Gastrocnemius medialis (tissue), 4 donors: ENCODE measurements at regions not wholly inside any gene's neighbourhood (a gene's known extent, or its start where the extent isn't known, plus 50 kb on each side); places are given as distances from the start of the nearest gene placed in this dataset.
"Not testable (repeated sequence)": the region's sequence is repeated elsewhere in the genome, so short reads cannot be mapped to it uniquely, and the experiment has no call there.

Experiments used
- ATAC-seq, 2 donors: fragments of 150-250 bp; one replicate each; pipeline ENCODE4 v1.9.1; 2016
- DNase-seq, 2 donors: peaks; one replicate each; pipeline ENCODE4 v3.0.0-alpha.2; 2019
- H3K27ac ChIP-seq, 4 donors: fragments of 200-600 bp; sonication (generic); 1 replicate in 1 of 4; 2 replicates in 3 of 4; pipeline ENCODE4 v1.5.1; 2016 to 2018; ENCODE audit warnings: mild to moderate bottlenecking in 2 of 4, moderate library complexity in 1 of 4
- H3K27me3 ChIP-seq, 3 donors: fragments of 200-600 bp; sonication (generic) in 2 of 3; 1 replicate in 1 of 3; 2 replicates in 2 of 3; pipeline versions ENCODE4 v1.5.1 to v1.6.0; 2016 to 2019; ENCODE audit warnings: mild to moderate bottlenecking in 1 of 3, moderate library complexity in 1 of 3
- H3K36me3 ChIP-seq, 2 donors: fragments of 200-600 bp; sonication (generic) in 1 of 2; one replicate each; pipeline ENCODE4 v1.5.1; 2017 to 2018
- H3K4me1 ChIP-seq, 2 donors: fragments of 200-600 bp; sonication (generic) in 1 of 2; one replicate each; pipeline ENCODE4 v1.5.1; 2016 to 2017; ENCODE audit warnings: mild to moderate bottlenecking in 2 of 2
- H3K4me3 ChIP-seq, 4 donors: fragments of 200-600 bp; sonication (generic) in 3 of 4; 1 replicate in 1 of 4; 2 replicates in 3 of 4; pipeline ENCODE4 v1.5.1; 2016 to 2019; ENCODE audit warnings: mild to moderate bottlenecking in 2 of 4
- H3K9me3 ChIP-seq, 3 donors: fragments of 200-600 bp; sonication (generic) in 2 of 3; 1 replicate in 1 of 3; 2 replicates in 2 of 3; pipeline ENCODE4 v1.5.1; 2016 to 2019
- POLR2A ChIP-seq, 2 donors: fragments of 450-650 bp; IDR thresholded peaks; one replicate each; pipeline ENCODE4 v1.6.1; 2017; ENCODE audit warnings: antibody characterized with exemption in 2 of 2, mild to moderate bottlenecking in 2 of 2, moderate library complexity in 2 of 2
- in situ Hi-C, 4 donors: fragments of 200-750 bp; cut with MboI; loops; one replicate each; pipeline versions ENCODE4 v1.15.0 to v1.8.0; 2017; ENCODE audit warnings: low sequenced_read_pairs in 4 of 4
- intact Hi-C: fragments of 100-400 bp; cut with DNase I; formaldehyde crosslinking; loops from one replicate; pipeline ENCODE4 v1.15.1; 2023; ENCODE audit warnings: low total_unique reads
- TF ChIP-seq, protein P1 (sequence below), 5 experiments: fragments of 450-650 bp in 3 of 5; fragments of 200-600 bp in 2 of 5; sonication (generic) in 2 of 5; IDR thresholded peaks in 4 of 5; conservative IDR thresholded peaks in 1 of 5; 1 replicate in 4 of 5; 2 replicates in 1 of 5; pipeline ENCODE4 v1.5.1; 2016 to 2019; ENCODE audit warnings: antibody characterized with exemption in 5 of 5, mild to moderate bottlenecking in 3 of 5, moderate library complexity in 3 of 5

DNA sequence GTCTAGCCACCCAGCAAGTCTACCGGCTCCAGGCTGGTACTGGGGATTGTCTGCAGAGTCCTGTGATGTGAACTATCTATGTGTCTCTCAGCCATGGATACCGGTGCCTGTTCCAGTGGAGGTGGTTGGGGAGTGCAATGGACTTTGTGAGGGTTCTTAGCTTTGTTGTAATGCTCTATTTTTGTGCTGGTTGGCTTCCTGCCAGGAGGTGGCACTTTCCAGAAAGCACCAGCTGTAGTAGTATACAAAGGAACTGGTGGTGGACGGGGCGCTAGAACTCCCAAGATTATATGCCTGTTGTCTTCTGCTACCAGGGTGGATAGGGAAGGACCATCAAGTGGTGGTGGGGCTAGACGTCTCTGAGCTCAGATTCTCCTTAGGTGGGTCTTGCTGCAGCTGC lies 306.4 kb upstream of the POF1B start:
- H3K4me3 ChIP-seq, result no peak overlapping the region
- TF ChIP-seq POLR2A (IDR thresholded peaks at IDR 0.05), result no peak
- TF ChIP-seq, protein P1, sequence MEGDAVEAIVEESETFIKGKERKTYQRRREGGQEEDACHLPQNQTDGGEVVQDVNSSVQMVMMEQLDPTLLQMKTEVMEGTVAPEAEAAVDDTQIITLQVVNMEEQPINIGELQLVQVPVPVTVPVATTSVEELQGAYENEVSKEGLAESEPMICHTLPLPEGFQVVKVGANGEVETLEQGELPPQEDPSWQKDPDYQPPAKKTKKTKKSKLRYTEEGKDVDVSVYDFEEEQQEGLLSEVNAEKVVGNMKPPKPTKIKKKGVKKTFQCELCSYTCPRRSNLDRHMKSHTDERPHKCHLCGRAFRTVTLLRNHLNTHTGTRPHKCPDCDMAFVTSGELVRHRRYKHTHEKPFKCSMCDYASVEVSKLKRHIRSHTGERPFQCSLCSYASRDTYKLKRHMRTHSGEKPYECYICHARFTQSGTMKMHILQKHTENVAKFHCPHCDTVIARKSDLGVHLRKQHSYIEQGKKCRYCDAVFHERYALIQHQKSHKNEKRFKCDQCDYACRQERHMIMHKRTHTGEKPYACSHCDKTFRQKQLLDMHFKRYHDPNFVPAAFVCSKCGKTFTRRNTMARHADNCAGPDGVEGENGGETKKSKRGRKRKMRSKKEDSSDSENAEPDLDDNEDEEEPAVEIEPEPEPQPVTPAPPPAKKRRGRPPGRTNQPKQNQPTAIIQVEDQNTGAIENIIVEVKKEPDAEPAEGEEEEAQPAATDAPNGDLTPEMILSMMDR (IDR thresholded peaks at IDR 0.05 in 4 of 5, conservative IDR thresholded peaks at IDR 0.05 in 1 of 5), result no peak
- no peaks in the 10 kb centered on the region for H3K27me3 ChIP-seq
- DNase-seq, result no peak
- intact Hi-C loops (no loop called here), in situ Hi-C loops (no loop called here)
- H3K4me1 ChIP-seq, result no peaks in the 10 kb centered on the region
- H3K27ac ChIP-seq, result no peak overlapping the region
- ATAC-seq, result no peak
- H3K9me3 ChIP-seq, result no peaks in the 10 kb centered on the region
- no peaks in the 10 kb centered on the region for H3K36me3 ChIP-seq

DNA sequence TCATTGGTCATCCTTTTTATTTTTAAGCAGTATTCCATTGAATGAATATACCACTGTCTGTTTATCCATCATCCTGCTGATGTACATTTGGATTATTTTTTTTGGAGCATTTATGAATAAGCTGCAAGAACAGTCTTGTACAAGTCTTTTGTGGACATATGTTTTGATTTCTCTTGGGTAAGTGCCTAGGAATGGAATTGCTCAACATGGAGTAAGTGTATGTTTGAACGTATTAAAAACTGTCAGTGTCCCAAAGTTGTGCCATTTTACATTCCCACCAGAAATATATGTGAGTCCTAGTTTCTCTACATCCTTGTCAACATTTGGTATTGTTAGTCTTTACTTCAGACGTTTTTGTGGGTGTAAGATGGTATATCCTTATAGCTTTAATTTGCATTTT lies 287.0 kb upstream of the POF1B start:
- no peak for ATAC-seq
- Histone ChIP-seq H3K9me3 (no peaks in the 10 kb centered on the region), H3K4me1 (no peaks in the 10 kb centered on the region), H3K27ac (no peak overlapping the region), H3K4me3 (no peak overlapping the region), H3K36me3 (no peaks in the 10 kb centered on the region), H3K27me3 (no peaks in the 10 kb centered on the region)
- in situ Hi-C loops (no loop called here), intact Hi-C loops (no loop called here)
- no peak for DNase-seq
- TF ChIP-seq, protein P1 (IDR thresholded peaks at IDR 0.05 in 4 of 5, conservative IDR thresholded peaks at IDR 0.05 in 1 of 5), result no peak
- TF ChIP-seq POLR2A (IDR thresholded peaks at IDR 0.05), result no peak

DNA sequence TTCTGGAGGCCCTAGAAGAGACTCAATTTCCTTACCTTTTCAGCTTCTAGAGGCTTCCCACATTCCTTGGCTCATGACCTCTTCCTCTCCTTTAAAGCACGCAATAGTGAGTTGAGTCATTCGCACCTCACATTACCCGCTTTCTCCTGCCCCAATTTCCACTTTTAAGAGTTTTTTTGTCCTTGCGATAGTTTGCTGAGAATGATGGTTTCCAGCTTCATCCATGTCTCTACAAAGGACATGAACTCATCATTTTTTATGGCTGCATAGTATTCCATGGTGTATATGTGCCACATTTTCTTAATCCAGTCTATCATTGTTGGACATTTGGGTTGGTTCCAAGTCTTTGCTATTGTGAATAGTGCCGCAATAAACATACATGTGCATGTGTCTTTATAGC lies 284.5 kb upstream of the POF1B start:
- H3K4me3 ChIP-seq, in situ Hi-C loops, H3K27me3 ChIP-seq, H3K9me3 ChIP-seq, H3K27ac ChIP-seq, DNase-seq, H3K4me1 ChIP-seq, ATAC-seq, H3K36me3 ChIP-seq, intact Hi-C loops: not testable (repeated sequence)

DNA sequence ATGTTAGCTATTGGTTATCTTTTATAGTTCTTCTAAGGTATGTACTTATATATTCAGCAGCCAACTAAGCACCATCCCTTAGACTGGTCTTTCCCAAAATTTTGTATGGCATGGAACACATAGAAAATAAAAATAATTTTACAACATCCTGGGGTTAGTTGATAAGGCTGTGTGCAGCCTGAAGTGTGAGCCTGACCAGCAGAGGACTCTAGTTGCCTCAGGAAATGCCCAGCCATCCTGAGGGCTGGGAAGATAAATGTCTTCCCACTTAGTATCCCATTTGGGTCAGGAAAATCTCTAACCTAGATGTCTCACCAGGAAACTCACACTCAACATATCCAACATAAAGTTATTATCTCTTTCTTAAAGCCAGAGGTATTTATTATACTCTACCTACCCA lies 251.4 kb upstream of the POF1B start:
- in situ Hi-C loops (no loop called here), intact Hi-C loops (no loop called here)
- TF ChIP-seq, protein P1 (IDR thresholded peaks at IDR 0.05 in 4 of 5, conservative IDR thresholded peaks at IDR 0.05 in 1 of 5), result no peak
- no peak for TF ChIP-seq POLR2A (IDR thresholded peaks at IDR 0.05)

DNA sequence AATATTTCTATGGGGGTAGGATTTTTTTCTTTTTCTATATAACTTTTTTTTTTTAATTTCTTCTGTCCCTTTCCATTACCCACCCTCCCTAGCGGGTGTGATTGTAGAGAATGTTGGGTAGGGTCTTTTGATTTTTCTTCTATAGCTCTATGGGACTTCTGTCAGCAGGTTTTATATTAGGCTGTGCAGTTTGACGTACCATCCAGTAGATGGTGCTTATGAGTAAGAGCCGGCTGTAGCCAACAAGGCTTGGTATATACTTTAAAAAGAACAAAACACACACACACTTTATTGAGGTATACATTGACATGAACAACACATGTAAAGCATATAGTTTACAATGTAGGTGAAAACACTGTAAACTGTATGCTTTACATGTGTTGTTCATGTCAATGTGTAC lies 247.9 kb upstream of the POF1B start:
- Histone ChIP-seq H3K36me3 (no peaks in the 10 kb centered on the region), H3K4me3 (no peak overlapping the region), H3K27ac (no peak overlapping the region), H3K27me3 (no peaks in the 10 kb centered on the region), H3K9me3 (no peaks in the 10 kb centered on the region), H3K4me1 (no peaks in the 10 kb centered on the region)
- DNase-seq (no peak), ATAC-seq (no peak)
- TF ChIP-seq POLR2A (IDR thresholded peaks at IDR 0.05), result no peak
- TF ChIP-seq, protein P1 (IDR thresholded peaks at IDR 0.05 in 4 of 5, conservative IDR thresholded peaks at IDR 0.05 in 1 of 5), result no peak
- intact Hi-C loops, result no loop called here
- in situ Hi-C loops, result no loop called here

More for the DNA sequence above, 251.4 kb upstream of the POF1B start:
- Histone ChIP-seq H3K4me3 (no peak overlapping the region), H3K4me1 (no peaks in the 10 kb centered on the region), H3K9me3 (no peaks in the 10 kb centered on the region), H3K27me3 (no peaks in the 10 kb centered on the region), H3K36me3 (no peaks in the 10 kb centered on the region), H3K27ac (no peak overlapping the region)
- no peak for DNase-seq
- ATAC-seq, result no peak
